Chondrocyte (in vitro differentiated cells): ENCODE measurements at regions not wholly inside any gene's neighbourhood (a gene's known extent, or its start where the extent isn't known, plus 50 kb on each side); places are given as distances from the start of the nearest gene placed in this dataset.

Experiments used
- DNase-seq: peaks from one replicate; pipeline ENCODE4 v3.0.0; 2021; ENCODE audit warnings: mixed read lengths, low spot score
- H3K27ac Mint-ChIP-seq: one replicate; pipeline ENCODE4 v1.8.0; 2021; ENCODE audit warnings: mild to moderate bottlenecking, moderate library complexity, mixed read lengths; ENCODE audit not compliant: unreplicated experiment
- H3K27me3 Mint-ChIP-seq: 2 replicates; pipeline ENCODE4 v1.8.0; 2021; ENCODE audit warnings: low read depth, mixed read lengths
- H3K36me3 Mint-ChIP-seq: 2 replicates; pipeline ENCODE4 v1.8.0; 2021; ENCODE audit warnings: low read depth, mixed read lengths
- H3K4me1 Mint-ChIP-seq: 2 replicates; pipeline ENCODE4 v1.8.0; 2021; ENCODE audit warnings: low read depth, mild to moderate bottlenecking, mixed read lengths
- H3K4me3 Mint-ChIP-seq: one replicate; pipeline ENCODE4 v1.8.0; 2021; ENCODE audit warnings: mild to moderate bottlenecking, moderate library complexity, mixed read lengths; ENCODE audit not compliant: unreplicated experiment
- H3K9me3 Mint-ChIP-seq: 2 replicates; pipeline ENCODE4 v1.8.0; 2021; ENCODE audit warnings: low read depth, mixed read lengths
- CTCF ChIP-seq: fragments of 200-600 bp; sonication (generic); IDR thresholded peaks from 2 replicates; pipeline ENCODE4 v1.5.0; 2021; ENCODE audit warnings: antibody characterized with exemption, mild to moderate bottlenecking, moderate library complexity

- H3K4me3 Mint-ChIP-seq, result no peak overlapping the region
- peaks cover 55% of the 10 kb centered on the region for H3K9me3 Mint-ChIP-seq
- no peak for TF ChIP-seq CTCF
- H3K27ac Mint-ChIP-seq, result no peak overlapping the region
- no peaks in the 10 kb centered on the region for H3K36me3 Mint-ChIP-seq
- DNase-seq, result no peak
- H3K27me3 Mint-ChIP-seq, result no peaks in the 10 kb centered on the region
- no peaks in the 10 kb centered on the region for H3K4me1 Mint-ChIP-seq
These were observed 351.1 kb upstream of the HTR1E start for GRCh38 chr6:86586195-86586594.

DNA sequence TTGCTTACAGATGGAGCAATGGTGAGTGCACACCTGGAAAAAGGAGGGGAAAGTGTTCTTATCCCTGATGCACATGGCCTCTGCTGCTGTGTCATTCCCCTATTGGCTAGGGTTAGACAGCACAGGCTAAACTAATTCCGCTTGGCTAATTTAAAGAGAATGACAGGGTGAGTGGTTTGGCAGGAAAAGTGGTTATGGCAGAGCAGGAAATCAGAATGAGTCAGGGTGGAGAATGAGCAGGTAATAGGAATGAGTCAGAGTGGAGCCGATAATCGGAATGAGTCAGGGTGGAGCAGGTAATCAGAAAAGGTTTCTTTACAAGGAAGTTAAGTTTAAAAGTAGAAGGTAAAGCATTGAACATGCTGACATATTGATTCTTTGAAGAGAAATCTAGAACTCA, 355.5 kb upstream of the HTR1E start:
- H3K27ac Mint-ChIP-seq, result no peak overlapping the region
- H3K4me1 Mint-ChIP-seq, result no peaks in the 10 kb centered on the region
- no peak for TF ChIP-seq CTCF
- H3K4me3 Mint-ChIP-seq, result no peak overlapping the region
- no peaks in the 10 kb centered on the region for H3K36me3 Mint-ChIP-seq
- DNase-seq, result no peak
- no peaks in the 10 kb centered on the region for H3K27me3 Mint-ChIP-seq
- H3K9me3 Mint-ChIP-seq, result peaks cover 71% of the 10 kb centered on the region

DNA sequence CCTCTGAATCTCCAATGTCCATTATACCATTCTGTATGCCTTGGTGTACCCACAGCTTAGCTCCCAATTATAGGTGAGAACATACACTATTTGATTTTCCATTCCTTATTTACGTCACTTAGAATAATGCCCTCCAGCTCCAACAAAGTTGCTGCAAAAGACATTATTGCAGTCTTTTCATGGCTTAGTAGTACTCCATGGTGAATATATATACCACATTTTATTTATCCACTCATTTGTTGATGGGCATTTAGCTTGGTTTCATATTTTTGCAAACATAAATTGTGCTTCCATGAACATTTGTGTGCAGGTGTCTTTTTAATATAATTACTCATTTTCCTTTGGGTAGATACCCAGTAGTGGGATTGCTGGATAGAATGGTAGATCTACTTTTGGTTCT, 374.1 kb upstream of the HTR1E start:
- TF ChIP-seq CTCF, result no peak
- DNase-seq, result no peak
- Mint-ChIP-seq H3K4me1 (no peaks in the 10 kb centered on the region), H3K27me3 (no peaks in the 10 kb centered on the region), H3K9me3 (peaks cover 18% of the 10 kb centered on the region), H3K36me3 (no peaks in the 10 kb centered on the region), H3K4me3 (no peak overlapping the region), H3K27ac (no peak overlapping the region)

- H3K36me3 Mint-ChIP-seq, result no peaks in the 10 kb centered on the region
- H3K9me3 Mint-ChIP-seq, result peaks cover 6% of the 10 kb centered on the region
- no peak for DNase-seq
- H3K4me3 Mint-ChIP-seq, result no peak overlapping the region
- no peaks in the 10 kb centered on the region for H3K27me3 Mint-ChIP-seq
- H3K27ac Mint-ChIP-seq, result no peak overlapping the region
- no peak for TF ChIP-seq CTCF
- no peaks in the 10 kb centered on the region for H3K4me1 Mint-ChIP-seq
These were observed 379.0 kb upstream of the HTR1E start for GRCh38 chr6:86558318-86558717.

- DNase-seq, result no peak
- no peak overlapping the region for H3K27ac Mint-ChIP-seq
- no peaks in the 10 kb centered on the region for H3K4me1 Mint-ChIP-seq
- H3K4me3 Mint-ChIP-seq, result no peak overlapping the region
- H3K36me3 Mint-ChIP-seq, result no peaks in the 10 kb centered on the region
- H3K9me3 Mint-ChIP-seq, result peaks cover 19% of the 10 kb centered on the region
- TF ChIP-seq CTCF, result no peak
- no peaks in the 10 kb centered on the region for H3K27me3 Mint-ChIP-seq
These were observed 400.0 kb upstream of the HTR1E start for GRCh38 chr6:86537292-86537861.
